ENCODE measurements at regions not wholly inside any gene's neighbourhood (a gene's known extent, or its start where the extent isn't known, plus 50 kb on each side); places are given as distances from the start of the nearest gene placed in this dataset.
"Not testable (repeated sequence)": the region's sequence is repeated elsewhere in the genome, so short reads cannot be mapped to it uniquely, and the experiment has no call there.

GRCh38 chr6:138673346-138674014, 100.1 kb upstream of the CCDC28A start:
- Histone ChIP-seq H3K27ac (no peak overlapping the region), H3K36me3 (no peaks in the 10 kb centered on the region), H3K4me3 (no peak overlapping the region), H3K4me1 (no peaks in the 10 kb centered on the region), H3K27me3 (no peaks in the 10 kb centered on the region), H3K9me3 (no peaks in the 10 kb centered on the region)
- TF ChIP-seq CTCF (IDR thresholded peaks at IDR 0.05) (no peak), POLR2A (IDR thresholded peaks at IDR 0.05) (no peak)
- intact Hi-C loops (cut with DNase I; ENCODE audit: low total_unique reads): no loop called here
- no peak for DNase-seq

- intact Hi-C loops (cut with DNase I; ENCODE audit: low total_unique reads); H3K9me3 ChIP-seq; H3K27ac ChIP-seq; H3K4me3 ChIP-seq; DNase-seq; H3K27me3 ChIP-seq; H3K4me1 ChIP-seq; H3K36me3 ChIP-seq: not testable (repeated sequence)
Measured at GRCh38 chr6:138674444-138674843, 99.1 kb upstream of the CCDC28A start.

- Histone ChIP-seq H3K4me3 (no peak overlapping the region), H3K27me3 (no peaks in the 10 kb centered on the region), H3K9me3 (no peaks in the 10 kb centered on the region), H3K27ac (no peak overlapping the region), H3K36me3 (no peaks in the 10 kb centered on the region), H3K4me1 (no peaks in the 10 kb centered on the region)
- TF ChIP-seq CTCF (IDR thresholded peaks at IDR 0.05): no peak
- TF ChIP-seq POLR2A (IDR thresholded peaks at IDR 0.05): no peak
- intact Hi-C loops (cut with DNase I; ENCODE audit: low total_unique reads): no loop called here
- DNase-seq: no peak
Measured at GRCh38 chr6:138677538-138677937, 96.0 kb upstream of the CCDC28A start.

GRCh38 chr6:138678168-138678567, 95.4 kb upstream of the CCDC28A start:
- no peak for DNase-seq
- Histone ChIP-seq H3K9me3 (no peaks in the 10 kb centered on the region), H3K27me3 (no peaks in the 10 kb centered on the region), H3K4me3 (no peak overlapping the region), H3K4me1 (no peaks in the 10 kb centered on the region), H3K27ac (no peak overlapping the region), H3K36me3 (no peaks in the 10 kb centered on the region)
- TF ChIP-seq CTCF (IDR thresholded peaks at IDR 0.05) (no peak), POLR2A (IDR thresholded peaks at IDR 0.05) (no peak)
- intact Hi-C loops (cut with DNase I; ENCODE audit: low total_unique reads): no loop called here

GRCh38 chr6:138680085-138680484, 93.5 kb upstream of the CCDC28A start:
- intact Hi-C loops (cut with DNase I; ENCODE audit: low total_unique reads): no loop called here
- DNase-seq: no peak
- Histone ChIP-seq H3K4me1 (no peaks in the 10 kb centered on the region), H3K9me3 (no peaks in the 10 kb centered on the region), H3K27me3 (no peaks in the 10 kb centered on the region), H3K27ac (no peak overlapping the region), H3K4me3 (no peak overlapping the region), H3K36me3 (no peaks in the 10 kb centered on the region)
- TF ChIP-seq POLR2A (IDR thresholded peaks at IDR 0.05) (no peak), CTCF (IDR thresholded peaks at IDR 0.05) (no peak)

GRCh38 chr6:138681627-138682026, 91.9 kb upstream of the CCDC28A start:
- Histone ChIP-seq H3K36me3 (no peaks in the 10 kb centered on the region), H3K4me3 (no peak overlapping the region), H3K27me3 (no peaks in the 10 kb centered on the region), H3K27ac (no peak overlapping the region), H3K9me3 (no peaks in the 10 kb centered on the region), H3K4me1 (no peaks in the 10 kb centered on the region)
- intact Hi-C loops (cut with DNase I; ENCODE audit: low total_unique reads): no loop called here
- TF ChIP-seq POLR2A (IDR thresholded peaks at IDR 0.05): no peak
- no peak for TF ChIP-seq CTCF (IDR thresholded peaks at IDR 0.05)
- DNase-seq: no peak

All from uterus (tissue), 3 donors.